ENCODE measurements at regions not wholly inside any gene's neighbourhood (a gene's known extent, or its start where the extent isn't known, plus 50 kb on each side); places are given as distances from the start of the nearest gene placed in this dataset.

GRCh38 chr12:74328623-74329022 lies 209.0 kb upstream of the ATXN7L3B start:
- Histone ChIP-seq H3K4me1 (no peaks in the 10 kb centered on the region), H3K27ac (no peak overlapping the region), H3K27me3 (no peaks in the 10 kb centered on the region), H3K4me3 (no peak overlapping the region), H3K9me3 (no peaks in the 10 kb centered on the region), H3K36me3 (no peaks in the 10 kb centered on the region)
- WGBS, 2 donors, result 66 to 77% methylated on average over 2 of the region's 2 CpGs
- no peak for TF ChIP-seq POLR2AphosphoS5 (IDR thresholded peaks at IDR 0.05)
- no peak for TF ChIP-seq POLR2A (IDR thresholded peaks at IDR 0.05)
- no peak for TF ChIP-seq CTCF (IDR thresholded peaks at IDR 0.05)
- TF ChIP-seq EP300 (IDR thresholded peaks at IDR 0.05), result no peak
- no peak for DNase-seq
- intact Hi-C loops (cut with DNase I), result no loop called here

DNA sequence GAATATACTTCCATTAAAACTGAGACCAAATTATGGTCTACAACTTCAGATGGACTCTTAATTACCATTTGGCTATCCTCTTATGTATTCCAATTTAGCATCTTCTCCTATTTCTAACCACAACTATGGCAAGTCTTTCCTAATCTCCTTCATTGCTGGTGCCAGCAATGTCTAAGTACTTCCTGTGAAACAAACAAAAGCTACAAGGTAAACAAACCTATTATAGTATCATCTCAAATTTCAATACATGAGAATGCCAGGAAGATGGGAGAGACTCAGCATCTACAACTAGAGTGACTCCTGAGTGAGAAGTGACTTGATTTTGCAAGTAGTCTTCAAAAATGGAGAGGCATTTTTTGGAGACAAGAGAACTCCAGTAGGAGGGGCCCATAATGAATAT lies 202.9 kb upstream of the ATXN7L3B start:
- no peaks in the 10 kb centered on the region for H3K9me3 ChIP-seq
- H3K4me3 ChIP-seq, result no peak overlapping the region
- no peak for TF ChIP-seq POLR2AphosphoS5 (IDR thresholded peaks at IDR 0.05)
- TF ChIP-seq POLR2A (IDR thresholded peaks at IDR 0.05), result no peak
- TF ChIP-seq EP300 (IDR thresholded peaks at IDR 0.05), result no peak
- TF ChIP-seq CTCF (IDR thresholded peaks at IDR 0.05), result no peak
- H3K27ac ChIP-seq, result no peak overlapping the region
- intact Hi-C loops (cut with DNase I), result no loop called here
- no peaks in the 10 kb centered on the region for H3K36me3 ChIP-seq
- H3K27me3 ChIP-seq, result no peaks in the 10 kb centered on the region
- DNase-seq, result no peak
- H3K4me1 ChIP-seq, result no peaks in the 10 kb centered on the region

GRCh38 chr12:74337951-74338350 lies 199.7 kb upstream of the ATXN7L3B start:
- H3K4me1 ChIP-seq, result no peaks in the 10 kb centered on the region
- H3K27ac ChIP-seq, result no peak overlapping the region
- H3K4me3 ChIP-seq, result no peak overlapping the region
- WGBS, 2 donors, result 42 to 49% methylated on average over 1 of the region's 1 CpG
- no peaks in the 10 kb centered on the region for H3K27me3 ChIP-seq
- no peak for DNase-seq
- no peaks in the 10 kb centered on the region for H3K36me3 ChIP-seq
- no peaks in the 10 kb centered on the region for H3K9me3 ChIP-seq
- intact Hi-C loops (cut with DNase I), result no loop called here
- TF ChIP-seq POLR2A (IDR thresholded peaks at IDR 0.05) (no peak), CTCF (IDR thresholded peaks at IDR 0.05) (no peak), EP300 (IDR thresholded peaks at IDR 0.05) (no peak), POLR2AphosphoS5 (IDR thresholded peaks at IDR 0.05) (no peak)

DNA sequence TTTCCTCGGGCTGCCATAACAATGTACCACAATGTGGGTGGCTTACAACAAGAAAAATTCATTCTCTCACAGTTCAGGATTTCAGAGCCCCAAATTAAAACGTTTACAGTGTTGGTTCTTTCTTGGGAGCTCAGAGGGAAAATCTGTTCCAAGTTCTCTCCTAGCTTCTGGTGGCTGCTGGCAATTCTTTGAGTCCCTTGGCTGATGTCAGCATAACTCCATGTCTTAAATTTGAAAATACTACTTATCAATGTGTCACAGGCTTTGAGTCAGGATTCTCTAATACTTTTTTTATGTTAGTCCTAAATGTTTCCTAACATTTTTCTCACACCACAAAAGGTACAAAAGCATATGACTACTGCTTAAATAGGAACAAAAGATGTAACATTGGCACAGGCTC lies 198.4 kb upstream of the ATXN7L3B start:
- TF ChIP-seq POLR2A (IDR thresholded peaks at IDR 0.05), result no peak
- Histone ChIP-seq H3K9me3 (no peaks in the 10 kb centered on the region), H3K27me3 (no peaks in the 10 kb centered on the region), H3K36me3 (no peaks in the 10 kb centered on the region), H3K27ac (no peak overlapping the region), H3K4me3 (no peak overlapping the region), H3K4me1 (no peaks in the 10 kb centered on the region)
- intact Hi-C loops (cut with DNase I), result no loop called here
- DNase-seq, result no peak
- WGBS, 2 donors, result 23 to 47% methylated on average over 2 of the region's 2 CpGs

DNA sequence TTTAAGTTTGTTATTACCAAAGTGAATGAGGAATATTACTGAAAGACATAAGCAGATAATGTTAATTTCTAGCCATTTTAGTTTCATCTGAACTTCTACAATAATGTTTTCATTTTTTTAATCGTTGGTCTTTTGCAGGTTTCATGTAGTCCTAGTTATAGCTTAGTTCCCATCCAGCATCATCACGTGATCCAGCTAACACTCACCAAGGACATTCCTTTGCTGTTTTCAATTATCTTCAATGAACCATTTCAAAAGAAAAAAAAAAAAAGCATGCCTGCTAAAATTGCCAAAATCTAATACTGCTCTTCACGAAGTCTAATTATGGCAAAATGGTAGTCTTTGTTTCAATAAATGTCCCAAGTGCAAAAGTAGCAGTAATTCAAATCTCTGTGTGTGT lies 187.7 kb upstream of the ATXN7L3B start:
- intact Hi-C loops (cut with DNase I), result no loop called here
- Histone ChIP-seq H3K27me3 (no peaks in the 10 kb centered on the region), H3K9me3 (no peaks in the 10 kb centered on the region), H3K27ac (no peak overlapping the region), H3K36me3 (no peaks in the 10 kb centered on the region), H3K4me3 (no peak overlapping the region), H3K4me1 (no peaks in the 10 kb centered on the region)
- TF ChIP-seq EP300 (IDR thresholded peaks at IDR 0.05), result no peak
- no peak for TF ChIP-seq POLR2AphosphoS5 (IDR thresholded peaks at IDR 0.05)
- no peak for TF ChIP-seq CTCF (IDR thresholded peaks at IDR 0.05)
- TF ChIP-seq POLR2A (IDR thresholded peaks at IDR 0.05), result no peak
- WGBS, 2 donors, result 75 to 78% methylated on average over 3 of the region's 3 CpGs
- no peak for DNase-seq
